Neural crest cell (in vitro differentiated cells): ENCODE measurements at regions not wholly inside any gene's neighbourhood (a gene's known extent, or its start where the extent isn't known, plus 50 kb on each side); places are given as distances from the start of the nearest gene placed in this dataset.
A peak's percentile ranks its signal among the peaks of the same experiment; 100 is the strongest.

Experiments
- DNase-seq: peaks from one replicate; pipeline ENCODE4 v3.0.0; 2021; ENCODE audit warnings: low read depth, mixed read lengths, low spot score
- H3K27ac Mint-ChIP-seq: one replicate; pipeline ENCODE4 v1.8.0; 2021; ENCODE audit warnings: mild to moderate bottlenecking, mixed read lengths; ENCODE audit not compliant: unreplicated experiment
- H3K27me3 Mint-ChIP-seq: 2 replicates; pipeline ENCODE4 v1.8.0; 2021; ENCODE audit warnings: low read depth, mild to moderate bottlenecking, mixed read lengths
- H3K36me3 Mint-ChIP-seq: 2 replicates; pipeline ENCODE4 v1.8.0; 2021; ENCODE audit warnings: low read depth, mild to moderate bottlenecking, mixed read lengths
- H3K4me1 Mint-ChIP-seq: 2 replicates; pipeline ENCODE4 v1.8.0; 2021; ENCODE audit warnings: mixed read lengths
- H3K4me3 Mint-ChIP-seq: one replicate; pipeline ENCODE4 v1.8.0; 2021; ENCODE audit warnings: mild to moderate bottlenecking, mixed read lengths
- H3K9me3 Mint-ChIP-seq: 2 replicates; pipeline ENCODE4 v1.8.0; 2021; ENCODE audit warnings: mixed read lengths
- CTCF ChIP-seq: fragments of 200-600 bp; sonication (generic); conservative IDR thresholded peaks from 2 replicates; pipeline ENCODE4 v1.5.0; 2021; ENCODE audit warnings: antibody characterized with exemption, mild to moderate bottlenecking

- no peaks in the 10 kb centered on the region for H3K9me3 Mint-ChIP-seq
- no peaks in the 10 kb centered on the region for H3K27me3 Mint-ChIP-seq
- H3K4me1 Mint-ChIP-seq = peaks cover 43% of the 10 kb centered on the region
- no peak for TF ChIP-seq CTCF
- no peak for DNase-seq
- no peaks in the 10 kb centered on the region for H3K36me3 Mint-ChIP-seq
- no peak overlapping the region for H3K27ac Mint-ChIP-seq
- H3K4me3 Mint-ChIP-seq = no peak overlapping the region
These were observed 113.3 kb upstream of the ERRFI1 start for GRCh38 chr1:8139383-8139782.

DNA sequence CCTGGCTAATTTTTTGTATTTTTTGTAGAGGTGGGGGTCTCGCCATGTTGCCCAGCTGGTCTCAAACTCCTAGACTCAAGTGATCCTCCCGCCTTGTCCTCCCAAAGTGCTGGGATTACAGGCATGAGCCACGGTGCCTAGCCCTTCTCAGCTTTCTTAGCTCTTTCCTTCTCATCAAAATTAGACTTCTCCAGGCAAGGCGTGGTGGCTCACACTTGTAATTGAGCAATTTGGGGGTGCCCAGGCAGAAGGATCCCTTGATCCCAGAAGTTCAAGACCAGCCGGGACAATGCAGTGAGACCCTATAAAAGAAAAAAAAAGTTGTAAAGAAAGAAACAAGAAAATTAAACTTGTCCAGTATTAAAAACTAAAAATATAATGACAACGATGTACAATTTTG lies 112.6 kb upstream of the ERRFI1 start:
- H3K4me1 Mint-ChIP-seq = peaks cover 50% of the 10 kb centered on the region
- no peak for DNase-seq
- H3K27me3 Mint-ChIP-seq = no peaks in the 10 kb centered on the region
- H3K27ac Mint-ChIP-seq = no peak overlapping the region
- H3K36me3 Mint-ChIP-seq = no peaks in the 10 kb centered on the region
- H3K9me3 Mint-ChIP-seq = no peaks in the 10 kb centered on the region
- no peak for TF ChIP-seq CTCF
- H3K4me3 Mint-ChIP-seq = no peak overlapping the region

DNA sequence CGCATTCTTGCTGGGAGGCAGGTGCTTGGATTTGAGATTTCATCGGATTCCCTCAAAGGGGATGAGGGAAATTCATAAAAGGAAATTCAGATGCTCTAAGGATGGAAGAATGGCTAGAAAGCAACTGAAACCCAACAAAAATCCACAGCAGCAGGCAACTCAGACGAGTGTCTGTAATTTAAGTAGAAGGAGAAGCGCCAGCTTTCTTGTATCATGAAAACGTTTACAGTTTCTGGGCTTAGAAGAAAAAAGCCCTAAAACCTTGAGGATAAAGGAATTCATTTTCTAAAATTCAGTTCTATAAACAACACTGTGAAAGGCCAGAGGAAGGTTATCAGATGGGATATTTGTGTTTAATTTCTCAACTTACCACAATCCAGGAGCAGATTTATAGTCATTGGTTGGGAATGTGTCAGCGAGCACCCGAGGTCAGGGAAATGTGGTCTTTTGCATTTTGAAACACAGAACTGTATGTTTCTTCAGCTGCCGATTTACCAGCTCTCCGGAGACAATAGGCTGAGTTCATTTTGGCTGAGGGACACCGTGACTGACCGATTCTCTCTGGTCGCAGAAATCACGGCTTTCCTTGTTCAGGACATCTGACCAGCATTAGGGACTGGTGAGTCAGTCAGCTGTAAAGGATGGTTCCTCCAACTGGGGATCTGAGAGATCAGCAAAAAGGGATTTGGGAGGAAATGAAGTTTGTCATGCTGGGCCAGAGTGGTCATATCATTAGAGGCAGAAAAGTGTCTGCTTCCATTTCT lies 111.6 kb upstream of the ERRFI1 start:
- H3K27ac Mint-ChIP-seq = peak overlapping the region; percentile 54
- no peak overlapping the region for H3K4me3 Mint-ChIP-seq
- DNase-seq = no peak

DNA sequence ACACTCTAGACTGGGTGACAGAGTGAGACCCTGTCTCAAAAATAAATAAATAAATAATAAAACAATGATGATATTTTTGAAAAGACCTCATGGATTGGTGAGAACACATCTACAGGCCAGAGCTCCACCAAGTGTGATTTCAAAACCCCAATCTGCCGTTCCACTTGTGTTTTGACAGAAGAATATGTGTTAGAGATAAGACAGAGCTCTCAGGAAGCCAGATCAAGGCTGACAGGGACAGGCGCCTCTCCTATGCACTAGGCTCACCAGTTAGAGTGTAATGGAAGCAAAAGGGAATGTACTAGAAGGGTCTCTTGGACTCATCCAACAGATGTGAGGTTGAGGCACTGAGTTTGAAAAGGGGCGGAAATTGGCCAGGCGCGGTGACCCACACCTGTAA lies 110.7 kb upstream of the ERRFI1 start:
- no peak overlapping the region for H3K27ac Mint-ChIP-seq
- H3K36me3 Mint-ChIP-seq = no peaks in the 10 kb centered on the region
- no peak overlapping the region for H3K4me3 Mint-ChIP-seq
- no peak for DNase-seq
- H3K4me1 Mint-ChIP-seq = peaks cover 53% of the 10 kb centered on the region
- no peaks in the 10 kb centered on the region for H3K27me3 Mint-ChIP-seq
- no peaks in the 10 kb centered on the region for H3K9me3 Mint-ChIP-seq
- TF ChIP-seq CTCF = no peak

More for the DNA sequence above, 111.6 kb upstream of the ERRFI1 start:
- TF ChIP-seq CTCF = no peak
- no peaks in the 10 kb centered on the region for H3K27me3 Mint-ChIP-seq
- no peaks in the 10 kb centered on the region for H3K9me3 Mint-ChIP-seq
- no peaks in the 10 kb centered on the region for H3K36me3 Mint-ChIP-seq
- H3K4me1 Mint-ChIP-seq = peaks cover 48% of the 10 kb centered on the region

- Mint-ChIP-seq H3K27ac (no peak overlapping the region), H3K4me3 (no peak overlapping the region), H3K9me3 (no peaks in the 10 kb centered on the region), H3K4me1 (peaks cover 48% of the 10 kb centered on the region), H3K27me3 (no peaks in the 10 kb centered on the region), H3K36me3 (no peaks in the 10 kb centered on the region)
- no peak for TF ChIP-seq CTCF
- DNase-seq = no peak
These were observed 109.1 kb upstream of the ERRFI1 start for GRCh38 chr1:8135250-8135649.
